Parathyroid adenoma (tissue), 2 donors: ENCODE measurements at regions not wholly inside any gene's neighbourhood (a gene's known extent, or its start where the extent isn't known, plus 50 kb on each side); places are given as distances from the start of the nearest gene placed in this dataset.

Experiments used
- H2AFZ ChIP-seq: fragments of 300-600 bp; sonication (generic); one replicate; pipeline ENCODE4 v1.7.0; 2017; ENCODE audit warnings: antibody characterized with exemption, mild to moderate bottlenecking
- H3K27ac ChIP-seq: fragments of 300-600 bp; sonication (generic); one replicate; pipeline ENCODE4 v1.7.0; 2017
- H3K27me3 ChIP-seq: fragments of 300-600 bp; sonication (generic); one replicate; pipeline ENCODE4 v1.7.0; 2017; ENCODE audit warnings: low read length; ENCODE audit not compliant: control insufficient read depth, insufficient read depth
- H3K36me3 ChIP-seq: fragments of 300-600 bp; sonication (generic); one replicate; pipeline ENCODE4 v1.7.0; 2017; ENCODE audit warnings: low read length; ENCODE audit not compliant: control insufficient read depth, insufficient read depth
- H3K4me1 ChIP-seq: fragments of 300-600 bp; sonication (generic); one replicate; pipeline ENCODE4 v1.7.0; 2017; ENCODE audit warnings: control low read depth
- H3K4me2 ChIP-seq: fragments of 300-600 bp; sonication (generic); one replicate; pipeline ENCODE4 v1.7.0; 2017; ENCODE audit warnings: low read length
- H3K4me3 ChIP-seq: fragments of 300-600 bp; sonication (generic); one replicate; pipeline ENCODE4 v1.7.0; 2017; ENCODE audit warnings: low read depth, low read length
- H3K79me2 ChIP-seq: fragments of 300-600 bp; sonication (generic); one replicate; pipeline ENCODE4 v1.7.0; 2017; ENCODE audit warnings: control low read depth
- H3K9ac ChIP-seq: fragments of 300-600 bp; sonication (generic); one replicate; pipeline ENCODE4 v1.7.0; 2017; ENCODE audit warnings: mild to moderate bottlenecking
- H3K9me3 ChIP-seq: fragments of 300-600 bp; sonication (generic); one replicate; pipeline ENCODE4 v1.7.0; 2017; ENCODE audit warnings: low read length; ENCODE audit not compliant: control insufficient read depth
- TF ChIP-seq, protein P1 (sequence below): fragments of 300-600 bp; sonication (generic); IDR thresholded peaks from one replicate; pipeline ENCODE4 v1.7.0; 2017; ENCODE audit warnings: antibody characterized with exemption, mild to moderate bottlenecking
- donor health status: primary hyperparathyroidism.

DNA sequence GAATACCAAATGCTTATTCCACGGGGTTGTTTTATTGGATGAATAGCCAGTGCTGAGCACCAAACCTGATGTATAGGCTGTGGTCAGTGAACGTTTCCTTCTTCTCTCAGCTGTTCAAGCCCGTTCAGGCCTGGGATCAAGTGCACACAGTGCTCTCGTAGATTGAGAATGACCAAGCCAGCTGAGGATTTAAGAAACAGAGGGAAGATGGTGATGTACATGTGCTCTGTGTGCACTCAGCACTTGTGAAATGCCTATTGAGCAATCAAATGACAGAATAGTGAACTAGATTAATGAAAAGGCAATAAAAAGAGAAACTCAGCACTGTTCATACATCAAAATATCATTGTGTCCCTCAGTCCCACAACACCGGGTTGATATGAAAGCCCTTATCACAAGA, 302.5 kb downstream of the BMPER start:
- H3K9me3 ChIP-seq: no peaks in the 10 kb centered on the region
- H3K4me2 ChIP-seq: no peak overlapping the region
- H3K9ac ChIP-seq: no peak overlapping the region
- no peaks in the 10 kb centered on the region for H3K36me3 ChIP-seq
- no peak overlapping the region for H2AFZ ChIP-seq
- peaks cover 26% of the 10 kb centered on the region for H3K4me1 ChIP-seq
- no peak overlapping the region for H3K27ac ChIP-seq
- H3K27me3 ChIP-seq: no peaks in the 10 kb centered on the region
- H3K4me3 ChIP-seq: no peak overlapping the region
- no peaks in the 10 kb centered on the region for H3K79me2 ChIP-seq
- TF ChIP-seq, protein P1, sequence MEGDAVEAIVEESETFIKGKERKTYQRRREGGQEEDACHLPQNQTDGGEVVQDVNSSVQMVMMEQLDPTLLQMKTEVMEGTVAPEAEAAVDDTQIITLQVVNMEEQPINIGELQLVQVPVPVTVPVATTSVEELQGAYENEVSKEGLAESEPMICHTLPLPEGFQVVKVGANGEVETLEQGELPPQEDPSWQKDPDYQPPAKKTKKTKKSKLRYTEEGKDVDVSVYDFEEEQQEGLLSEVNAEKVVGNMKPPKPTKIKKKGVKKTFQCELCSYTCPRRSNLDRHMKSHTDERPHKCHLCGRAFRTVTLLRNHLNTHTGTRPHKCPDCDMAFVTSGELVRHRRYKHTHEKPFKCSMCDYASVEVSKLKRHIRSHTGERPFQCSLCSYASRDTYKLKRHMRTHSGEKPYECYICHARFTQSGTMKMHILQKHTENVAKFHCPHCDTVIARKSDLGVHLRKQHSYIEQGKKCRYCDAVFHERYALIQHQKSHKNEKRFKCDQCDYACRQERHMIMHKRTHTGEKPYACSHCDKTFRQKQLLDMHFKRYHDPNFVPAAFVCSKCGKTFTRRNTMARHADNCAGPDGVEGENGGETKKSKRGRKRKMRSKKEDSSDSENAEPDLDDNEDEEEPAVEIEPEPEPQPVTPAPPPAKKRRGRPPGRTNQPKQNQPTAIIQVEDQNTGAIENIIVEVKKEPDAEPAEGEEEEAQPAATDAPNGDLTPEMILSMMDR: no peak

DNA sequence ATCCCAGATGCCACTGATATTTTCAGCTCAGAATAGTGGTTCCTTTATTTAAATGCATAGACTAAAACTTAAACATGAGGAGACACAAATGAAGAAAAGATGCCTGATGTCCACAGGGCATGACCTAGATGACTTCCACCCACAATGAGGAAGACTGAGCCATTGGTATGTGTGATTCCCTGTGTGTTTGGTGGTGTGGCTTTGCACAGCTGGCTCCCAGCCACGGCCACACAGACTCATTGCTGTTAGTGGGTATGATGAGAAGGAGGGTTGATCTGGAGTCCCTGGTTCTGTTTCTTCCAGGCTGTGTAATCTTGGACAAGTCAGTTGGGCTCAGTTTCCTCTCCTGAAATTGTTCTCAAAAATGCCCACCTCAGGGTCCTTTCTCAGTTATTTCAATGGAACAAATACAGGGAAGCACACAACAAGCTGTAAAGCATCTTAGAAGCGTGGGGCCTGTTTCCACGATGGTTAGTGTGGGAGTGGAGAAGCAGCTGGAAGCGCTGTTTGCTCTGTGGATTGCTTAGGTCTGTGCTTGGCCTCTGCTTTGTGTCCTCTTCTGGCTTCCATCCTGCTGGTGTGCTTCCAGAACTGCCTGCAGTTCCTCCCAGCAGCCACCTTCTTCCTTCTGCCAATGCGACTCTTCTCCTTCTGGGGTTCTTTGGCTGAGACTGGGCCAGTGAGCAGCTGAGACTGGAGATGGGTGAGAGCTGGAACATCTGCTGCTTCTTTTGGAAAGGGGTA, 303.7 kb downstream of the BMPER start:
- Histone ChIP-seq H3K4me2 (no peak overlapping the region), H3K27ac (peak overlapping the region; percentile 82), H3K79me2 (no peaks in the 10 kb centered on the region), H3K9ac (no peak overlapping the region), H3K27me3 (no peaks in the 10 kb centered on the region), H3K4me3 (no peak overlapping the region), H2AFZ (peak overlapping the region; percentile 68), H3K36me3 (no peaks in the 10 kb centered on the region), H3K9me3 (no peaks in the 10 kb centered on the region), H3K4me1 (peaks cover 26% of the 10 kb centered on the region)
- TF ChIP-seq, protein P1: no peak

DNA sequence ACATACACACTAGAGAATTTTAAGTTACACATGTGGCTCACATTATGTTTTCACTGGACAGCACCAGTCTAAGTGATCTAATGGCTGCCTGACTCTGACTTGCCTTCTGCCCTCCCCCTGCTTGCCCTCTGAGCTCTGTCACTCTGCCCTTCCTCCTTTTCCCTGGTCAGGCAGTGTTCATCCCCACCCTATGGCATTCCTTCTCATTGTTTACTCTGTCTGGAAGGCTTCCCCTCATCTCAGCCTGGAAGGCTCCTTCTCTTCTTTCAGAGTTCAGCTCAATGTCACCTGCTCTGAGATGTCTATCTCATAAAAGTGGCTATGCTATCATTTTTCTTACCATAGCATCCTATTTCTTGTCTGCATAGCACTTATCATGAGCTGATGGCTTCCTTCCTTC, 305.7 kb downstream of the BMPER start:
- H3K36me3 ChIP-seq: no peaks in the 10 kb centered on the region
- H3K4me3 ChIP-seq: no peak overlapping the region
- TF ChIP-seq, protein P1: no peak
- peaks cover 31% of the 10 kb centered on the region for H3K4me1 ChIP-seq
- peak overlapping the region; percentile 82 for H3K27ac ChIP-seq
- H3K9me3 ChIP-seq: no peaks in the 10 kb centered on the region
- H3K4me2 ChIP-seq: no peak overlapping the region
- no peaks in the 10 kb centered on the region for H3K27me3 ChIP-seq
- no peaks in the 10 kb centered on the region for H3K79me2 ChIP-seq
- H3K9ac ChIP-seq: no peak overlapping the region
- peak overlapping the region; percentile 52 for H2AFZ ChIP-seq

DNA sequence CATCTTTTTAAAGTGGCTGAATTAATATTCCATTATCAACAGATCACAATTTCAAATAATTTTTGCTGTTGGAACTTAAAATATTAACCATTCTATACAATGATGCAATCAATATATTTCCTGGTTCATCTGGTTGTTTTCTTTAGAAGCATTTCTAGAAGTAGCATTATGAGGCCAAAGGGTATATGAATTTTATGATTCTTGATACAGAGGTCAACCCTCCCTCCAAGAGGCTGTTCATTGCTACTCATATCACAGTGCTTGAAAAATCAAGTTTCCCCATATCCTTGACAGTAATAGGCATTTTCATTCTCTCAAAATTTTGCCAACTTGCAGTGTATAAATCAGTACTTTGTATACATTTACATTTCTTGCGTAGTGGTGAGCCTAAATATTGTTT, 312.6 kb downstream of the BMPER start:
- Histone ChIP-seq H3K9ac (no peak overlapping the region), H3K4me3 (no peak overlapping the region), H3K36me3 (no peaks in the 10 kb centered on the region), H3K79me2 (no peaks in the 10 kb centered on the region), H3K27me3 (no peaks in the 10 kb centered on the region), H3K4me1 (peaks cover 17% of the 10 kb centered on the region), H3K27ac (no peak overlapping the region), H3K9me3 (no peaks in the 10 kb centered on the region), H3K4me2 (no peak overlapping the region), H2AFZ (no peak overlapping the region)
- TF ChIP-seq, protein P1: no peak

DNA sequence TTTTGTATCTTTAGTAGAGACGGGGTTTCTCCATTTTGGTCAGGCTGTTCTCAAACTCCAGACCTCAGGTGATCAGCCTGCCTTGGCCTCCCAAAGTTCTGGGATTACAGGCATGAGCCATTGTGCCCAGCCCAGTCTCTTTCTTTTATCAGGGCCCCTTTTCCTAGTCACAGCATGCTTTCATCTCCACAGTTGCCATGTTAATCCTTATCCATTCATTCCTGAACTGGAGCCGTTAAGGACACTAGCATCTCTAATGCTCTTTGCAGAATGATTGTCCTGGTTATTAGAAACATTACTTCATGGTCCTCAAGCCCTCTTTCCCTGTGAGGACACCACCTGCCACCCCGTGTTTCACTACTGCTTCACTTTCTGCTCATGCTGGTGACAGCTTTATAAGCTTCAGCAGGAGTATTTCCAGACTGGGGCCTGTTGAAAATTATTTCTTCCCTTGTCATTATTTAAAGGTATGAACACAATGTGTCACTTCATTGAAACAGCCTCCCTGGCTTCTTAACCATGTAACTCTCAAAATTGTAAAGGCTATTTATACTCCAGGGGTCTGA, 313.9 kb downstream of the BMPER start:
- H3K27me3 ChIP-seq: no peaks in the 10 kb centered on the region
- no peak overlapping the region for H3K4me2 ChIP-seq
- peaks cover 18% of the 10 kb centered on the region for H3K4me1 ChIP-seq
- H3K27ac ChIP-seq: no peak overlapping the region
- no peaks in the 10 kb centered on the region for H3K79me2 ChIP-seq
- no peaks in the 10 kb centered on the region for H3K36me3 ChIP-seq
- H3K9me3 ChIP-seq: no peaks in the 10 kb centered on the region
- no peak overlapping the region for H2AFZ ChIP-seq
- no peak overlapping the region for H3K9ac ChIP-seq
- TF ChIP-seq, protein P1: no peak
- H3K4me3 ChIP-seq: no peak overlapping the region
